ENCODE measurements at regions not wholly inside any gene's neighbourhood (a gene's known extent, or its start where the extent isn't known, plus 50 kb on each side); places are given as distances from the start of the nearest gene placed in this dataset.

GRCh38 chr14:53470351-53471043 lies 317.4 kb upstream of the DDHD1 start:
- no peak overlapping the region for H3K27ac ChIP-seq
- H3K4me1 ChIP-seq: peaks cover 10% of the 10 kb centered on the region
- peak; percentile 86 to 99 (median 96) for ATAC-seq
- DNase-seq: peak; percentile 37 to 54
- H3K36me3 ChIP-seq (ENCODE audit: insufficient read depth in 1 of 2, low read depth in 1 of 2): no peaks in the 10 kb centered on the region
- intact Hi-C loops (cut with DNase I): no loop called here
- WGBS, 3 donors: 61 to 71% (median 65%) methylated on average over 2 of the region's 2 CpGs
- no peak for TF ChIP-seq CTCF (IDR thresholded peaks at IDR 0.05)
- peaks cover 3% of the 10 kb centered on the region for H3K9me3 ChIP-seq
- H3K4me3 ChIP-seq: no peak overlapping the region
- H3K27me3 ChIP-seq (ENCODE audit: insufficient read depth in 3 of 3, low read length in 2 of 3): no peaks in the 10 kb centered on the region

DNA sequence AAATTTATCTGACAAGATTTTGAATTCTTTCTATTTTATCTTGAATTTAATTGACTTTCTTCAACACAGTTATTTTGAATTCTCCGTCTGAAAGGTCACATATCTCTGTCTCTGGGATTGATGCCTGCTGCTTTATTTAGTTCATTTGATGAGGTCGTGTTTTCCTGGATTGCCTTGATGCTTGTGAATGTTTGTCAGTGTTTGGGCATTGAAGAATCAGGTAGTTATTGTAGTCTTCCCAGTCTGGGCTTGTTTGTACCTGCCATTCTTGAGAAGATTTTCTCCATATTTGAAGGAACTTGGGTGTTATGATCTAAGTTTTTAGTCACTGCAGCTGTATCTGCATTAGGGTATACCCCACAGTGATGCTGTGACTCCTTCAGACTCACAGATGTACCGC lies 315.8 kb upstream of the DDHD1 start:
- 50 to 62% (median 51%) methylated on average over 3 of the region's 3 CpGs for WGBS, 3 donors
- Histone ChIP-seq H3K4me3 (no peak overlapping the region), H3K36me3 (ENCODE audit: insufficient read depth in 1 of 2, low read depth in 1 of 2) (no peaks in the 10 kb centered on the region), H3K9me3 (peaks cover 3% of the 10 kb centered on the region), H3K27ac (no peak overlapping the region), H3K4me1 (peaks cover 10% of the 10 kb centered on the region), H3K27me3 (ENCODE audit: insufficient read depth in 3 of 3, low read length in 2 of 3) (no peaks in the 10 kb centered on the region)
- intact Hi-C loops (cut with DNase I): no loop called here
- ATAC-seq: no peak
- DNase-seq: no peak
- no peak for TF ChIP-seq CTCF (IDR thresholded peaks at IDR 0.05)

GRCh38 chr14:53464376-53464775 lies 311.3 kb upstream of the DDHD1 start:
- Histone ChIP-seq H3K4me3 (no peak overlapping the region), H3K36me3 (ENCODE audit: insufficient read depth in 1 of 2, low read depth in 1 of 2) (no peaks in the 10 kb centered on the region), H3K4me1 (no peaks in the 10 kb centered on the region), H3K27me3 (ENCODE audit: insufficient read depth in 3 of 3, low read length in 2 of 3) (no peaks in the 10 kb centered on the region), H3K27ac (no peak overlapping the region), H3K9me3 (peaks cover 3% of the 10 kb centered on the region)
- TF ChIP-seq CTCF (IDR thresholded peaks at IDR 0.05): no peak
- intact Hi-C loops (cut with DNase I): no loop called here
- DNase-seq (no peak), ATAC-seq (no peak)
- 80 to 94% (median 91%) methylated on average over 2 of the region's 2 CpGs for WGBS, 3 donors

DNA sequence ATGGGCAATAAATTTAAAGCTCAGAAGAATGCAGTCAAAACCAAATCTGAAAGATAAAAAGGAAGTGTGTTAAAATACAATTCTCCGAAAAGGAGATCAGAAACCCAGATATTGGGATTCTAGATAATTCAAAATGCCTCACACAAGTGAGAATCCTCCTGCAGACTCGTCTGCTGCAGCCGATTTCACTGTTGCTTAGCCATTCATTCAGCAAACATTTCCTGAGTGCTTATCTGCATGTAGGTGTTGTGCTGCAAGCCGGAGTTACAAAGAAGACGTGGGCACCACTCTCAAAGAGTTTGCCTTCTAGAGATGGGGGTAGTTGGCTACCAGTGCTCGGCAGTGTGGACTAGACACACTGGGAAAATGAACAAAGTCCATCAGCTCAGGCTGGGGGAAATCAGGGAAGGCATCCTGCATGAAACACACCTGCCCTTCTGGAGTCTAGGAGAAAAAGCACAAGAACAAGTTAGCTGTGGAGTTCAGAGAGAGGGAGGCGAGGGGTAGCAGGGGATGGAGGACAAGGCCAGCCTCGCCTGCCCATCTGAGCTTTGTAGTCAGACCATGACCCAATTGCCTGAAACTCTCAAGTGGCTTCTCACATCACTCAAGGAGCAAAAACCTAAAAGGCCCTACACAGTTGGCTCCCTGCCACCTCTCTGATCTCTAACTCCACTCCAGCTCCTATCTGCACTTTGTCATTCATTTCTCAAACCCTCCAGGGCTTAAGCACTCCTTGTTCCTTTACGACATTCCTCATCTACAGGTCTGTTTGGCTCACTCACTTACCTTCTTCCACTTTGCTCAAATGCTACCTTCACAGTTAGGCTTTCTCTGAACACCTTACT lies 310.0 kb upstream of the DDHD1 start:
- Histone ChIP-seq H3K27me3 (ENCODE audit: insufficient read depth in 3 of 3, low read length in 2 of 3) (no peaks in the 10 kb centered on the region), H3K27ac (no peak overlapping the region), H3K4me1 (peaks cover 5% of the 10 kb centered on the region), H3K4me3 (no peak overlapping the region), H3K9me3 (peaks cover 3% of the 10 kb centered on the region), H3K36me3 (ENCODE audit: insufficient read depth in 1 of 2, low read depth in 1 of 2) (no peaks in the 10 kb centered on the region)
- no peak for TF ChIP-seq CTCF (IDR thresholded peaks at IDR 0.05)
- 88 to 91% (median 90%) methylated on average over 9 of the region's 9 CpGs for WGBS, 3 donors
- no peak for ATAC-seq
- intact Hi-C loops (cut with DNase I): no loop called here
- DNase-seq: no peak

Data from psoas muscle (tissue), 7 donors.